SU-DHL-6 (cell line): ENCODE measurements at regions not wholly inside any gene's neighbourhood (a gene's known extent, or its start where the extent isn't known, plus 50 kb on each side); places are given as distances from the start of the nearest gene placed in this dataset.

Experiments used
- H2AFZ ChIP-seq: fragments of 200-600 bp; sonication (generic); 2 replicates; pipeline ENCODE4 v1.6.1; 2014; ENCODE audit warnings: low read depth, mild to moderate bottlenecking, moderate library complexity, mixed read lengths, antibody characterized with exemption, low read length; ENCODE audit not compliant: severe bottlenecking
- H3F3A ChIP-seq: fragments of 200-600 bp; shearing (Covaris generic); 2 replicates; pipeline ENCODE4 v1.6.0; 2016; ENCODE audit warnings: antibody characterized with exemption, mild to moderate bottlenecking; ENCODE audit not compliant: insufficient read depth
- H3K27ac ChIP-seq: fragments of 200-600 bp; sonication (generic); 2 replicates; pipeline ENCODE4 v1.5.1; 2016; ENCODE audit warnings: low read depth, mild to moderate bottlenecking, low read length, moderate library complexity, mixed read lengths
- H3K27me3 ChIP-seq: fragments of 200-600 bp; sonication (generic), shearing (Covaris generic); 2 replicates; pipeline ENCODE4 v1.6.0; 2014; ENCODE audit warnings: mild to moderate bottlenecking, low read length
- H3K36me3 ChIP-seq: fragments of 200-600 bp; sonication (generic); 2 replicates; pipeline ENCODE4 v1.6.1; 2014; ENCODE audit warnings: mild to moderate bottlenecking, low read length, mixed read lengths
- H3K4me2 ChIP-seq: fragments of 300-600, 200-600 bp; shearing (Covaris generic), sonication (generic); 2 replicates; pipeline ENCODE4 v1.6.0; 2014; ENCODE audit warnings: low read length, low read depth, mild to moderate bottlenecking; ENCODE audit not compliant: poor library complexity, severe bottlenecking
- H3K4me3 ChIP-seq: fragments of 200-600 bp; sonication (generic); 2 replicates; pipeline ENCODE4 v1.5.1; 2014; ENCODE audit warnings: antibody characterized with exemption, low read length, mild to moderate bottlenecking, mixed read lengths; ENCODE audit not compliant: insufficient read depth, poor library complexity, severe bottlenecking
- H3K79me2 ChIP-seq: fragments of 200-600 bp; sonication (generic); 2 replicates; pipeline ENCODE4 v1.6.1; 2014; ENCODE audit warnings: mild to moderate bottlenecking, low read length, moderate library complexity; ENCODE audit not compliant: insufficient read depth
- H3K9ac ChIP-seq: fragments of 200-600 bp; sonication (generic); 2 replicates; pipeline ENCODE4 v1.7.0; 2014; ENCODE audit warnings: mild to moderate bottlenecking, low read length
- H3K9me2 ChIP-seq: fragments of 200-600 bp; sonication (generic); replicated peaks from 2 replicates; pipeline ENCODE4 v1.6.1; 2014; ENCODE audit warnings: low read length; ENCODE audit not compliant: insufficient read depth
- H3K9me3 ChIP-seq: fragments of 200-600 bp; sonication (generic); 2 replicates; pipeline ENCODE4 v1.6.1; 2014; ENCODE audit warnings: low read length, mixed read lengths; ENCODE audit not compliant: insufficient read depth
- H4K20me1 ChIP-seq: fragments of 200-600 bp; sonication (generic); 2 replicates; pipeline ENCODE4 v1.6.1; 2014; ENCODE audit warnings: low read depth, mild to moderate bottlenecking, antibody characterized with exemption, low read length, moderate library complexity, mixed read lengths
- CTCF ChIP-seq: fragments of 200-600 bp; sonication (generic); IDR thresholded peaks from one replicate; pipeline ENCODE4 v1.5.1; 2017; ENCODE audit warnings: antibody characterized with exemption, mild to moderate bottlenecking, low read length, moderate library complexity; ENCODE audit not compliant: insufficient read depth, poor library complexity, severe bottlenecking
- EZH2phosphoT487 ChIP-seq: fragments of 200-600 bp; sonication (generic), shearing (Covaris generic); conservative IDR thresholded peaks from 2 replicates; pipeline ENCODE4 v1.6.1; 2018; ENCODE audit warnings: mild to moderate bottlenecking, antibody characterized with exemption, low read length, moderate library complexity, mixed read lengths

- Histone ChIP-seq H3F3A (no peaks in the 10 kb centered on the region), H3K9me2 (no peaks in the 10 kb centered on the region), H3K79me2 (no peaks in the 10 kb centered on the region), H3K27me3 (0 out of 2 replicates have a peak, but pooled peaks cover 2% of the 10 kb centered on the region), H3K4me2 (no peak overlapping the region), H3K27ac (no peak overlapping the region), H3K4me3 (no peak overlapping the region), H3K9me3 (no peaks in the 10 kb centered on the region), H4K20me1 (no peaks in the 10 kb centered on the region), H3K9ac (no peak overlapping the region), H3K36me3 (no peaks in the 10 kb centered on the region), H2AFZ (no peak overlapping the region)
- TF ChIP-seq CTCF (no peak), EZH2phosphoT487 (no peak)
Measured at GRCh38 chr15:62878070-62878469, 164.5 kb upstream of the TPM1 start.

- no peak overlapping the region for H2AFZ ChIP-seq
- H3K27ac ChIP-seq = no peak overlapping the region
- no peaks in the 10 kb centered on the region for H4K20me1 ChIP-seq
- H3K27me3 ChIP-seq = no peaks in the 10 kb centered on the region
- H3K4me3 ChIP-seq = no peak overlapping the region
- no peaks in the 10 kb centered on the region for H3K9me2 ChIP-seq
- no peaks in the 10 kb centered on the region for H3K36me3 ChIP-seq
- no peaks in the 10 kb centered on the region for H3F3A ChIP-seq
- no peaks in the 10 kb centered on the region for H3K9me3 ChIP-seq
- no peaks in the 10 kb centered on the region for H3K79me2 ChIP-seq
- no peak overlapping the region for H3K4me2 ChIP-seq
- TF ChIP-seq CTCF (no peak), EZH2phosphoT487 (no peak)
- H3K9ac ChIP-seq = no peak overlapping the region
Measured at GRCh38 chr15:62879770-62880169, 162.8 kb upstream of the TPM1 start.

- H4K20me1 ChIP-seq = no peaks in the 10 kb centered on the region
- H2AFZ ChIP-seq = no peak overlapping the region
- no peak overlapping the region for H3K9ac ChIP-seq
Measured at GRCh38 chr15:62880278-62880677, 162.3 kb upstream of the TPM1 start.

More at GRCh38 chr15:62880278-62880677, 162.3 kb upstream of the TPM1 start:
- Histone ChIP-seq H3K79me2 (no peaks in the 10 kb centered on the region), H3K36me3 (no peaks in the 10 kb centered on the region), H3K9me3 (no peaks in the 10 kb centered on the region), H3F3A (no peaks in the 10 kb centered on the region), H3K27ac (no peak overlapping the region), H3K27me3 (no peaks in the 10 kb centered on the region), H3K9me2 (no peaks in the 10 kb centered on the region), H3K4me3 (no peak overlapping the region), H3K4me2 (no peak overlapping the region)
- TF ChIP-seq EZH2phosphoT487 = no peak
- no peak for TF ChIP-seq CTCF
